ENCODE measurements at regions not wholly inside any gene's neighbourhood (a gene's known extent, or its start where the extent isn't known, plus 50 kb on each side); places are given as distances from the start of the nearest gene placed in this dataset.

DNA sequence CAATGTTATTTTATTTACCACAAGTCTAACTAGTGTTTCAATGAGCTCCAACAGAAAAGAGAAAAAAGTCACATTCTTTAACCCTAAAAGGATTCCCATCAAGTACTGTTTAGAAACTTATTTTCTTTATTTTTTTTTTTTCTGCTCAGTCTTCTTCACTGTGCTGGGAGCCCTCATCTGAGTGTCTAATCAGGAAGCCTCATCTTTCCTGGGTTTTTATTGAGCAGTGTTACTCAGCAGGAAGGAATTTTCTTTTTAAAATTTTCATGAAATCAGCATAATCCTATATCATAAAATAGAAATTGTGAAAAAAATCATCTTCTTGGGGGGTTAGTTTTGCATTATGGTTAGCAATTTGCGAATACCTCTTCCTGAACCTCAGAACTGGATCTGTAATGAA lies 453.8 kb downstream of the CDH2 start:
- no peaks in the 10 kb centered on the region for H3K9me3 ChIP-seq
- no peak for DNase-seq
- intact Hi-C loops (cut with DNase I; ENCODE audit: low total_unique reads), result no loop called here
- H3K4me1 ChIP-seq, result no peaks in the 10 kb centered on the region
- no peaks in the 10 kb centered on the region for H3K36me3 ChIP-seq
- no peaks in the 10 kb centered on the region for H3K27me3 ChIP-seq
- 63 to 64% methylated on average over 1 of the region's 1 CpG for WGBS, 2 donors (ENCODE audit: low coverage in 1 of 2)
- H3K4me3 ChIP-seq, result no peak overlapping the region
- in situ Hi-C loops (cut with MboI; ENCODE audit: low pct_ligation_motif_present in 1 of 4, low pct_unique_long_range_greater_than_20kb in 1 of 4, low sequenced_read_pairs in 3 of 4), result no loop called here
- H3K27ac ChIP-seq, result no peak overlapping the region
- TF ChIP-seq, protein P1, sequence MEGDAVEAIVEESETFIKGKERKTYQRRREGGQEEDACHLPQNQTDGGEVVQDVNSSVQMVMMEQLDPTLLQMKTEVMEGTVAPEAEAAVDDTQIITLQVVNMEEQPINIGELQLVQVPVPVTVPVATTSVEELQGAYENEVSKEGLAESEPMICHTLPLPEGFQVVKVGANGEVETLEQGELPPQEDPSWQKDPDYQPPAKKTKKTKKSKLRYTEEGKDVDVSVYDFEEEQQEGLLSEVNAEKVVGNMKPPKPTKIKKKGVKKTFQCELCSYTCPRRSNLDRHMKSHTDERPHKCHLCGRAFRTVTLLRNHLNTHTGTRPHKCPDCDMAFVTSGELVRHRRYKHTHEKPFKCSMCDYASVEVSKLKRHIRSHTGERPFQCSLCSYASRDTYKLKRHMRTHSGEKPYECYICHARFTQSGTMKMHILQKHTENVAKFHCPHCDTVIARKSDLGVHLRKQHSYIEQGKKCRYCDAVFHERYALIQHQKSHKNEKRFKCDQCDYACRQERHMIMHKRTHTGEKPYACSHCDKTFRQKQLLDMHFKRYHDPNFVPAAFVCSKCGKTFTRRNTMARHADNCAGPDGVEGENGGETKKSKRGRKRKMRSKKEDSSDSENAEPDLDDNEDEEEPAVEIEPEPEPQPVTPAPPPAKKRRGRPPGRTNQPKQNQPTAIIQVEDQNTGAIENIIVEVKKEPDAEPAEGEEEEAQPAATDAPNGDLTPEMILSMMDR (IDR thresholded peaks at IDR 0.05), result no peak
- TF ChIP-seq EP300 (IDR thresholded peaks at IDR 0.05; ENCODE audit: low read depth), result no peak
- TF ChIP-seq POLR2AphosphoS5 (IDR thresholded peaks at IDR 0.05), result no peak
- TF ChIP-seq POLR2A (IDR thresholded peaks at IDR 0.05), result no peak

DNA sequence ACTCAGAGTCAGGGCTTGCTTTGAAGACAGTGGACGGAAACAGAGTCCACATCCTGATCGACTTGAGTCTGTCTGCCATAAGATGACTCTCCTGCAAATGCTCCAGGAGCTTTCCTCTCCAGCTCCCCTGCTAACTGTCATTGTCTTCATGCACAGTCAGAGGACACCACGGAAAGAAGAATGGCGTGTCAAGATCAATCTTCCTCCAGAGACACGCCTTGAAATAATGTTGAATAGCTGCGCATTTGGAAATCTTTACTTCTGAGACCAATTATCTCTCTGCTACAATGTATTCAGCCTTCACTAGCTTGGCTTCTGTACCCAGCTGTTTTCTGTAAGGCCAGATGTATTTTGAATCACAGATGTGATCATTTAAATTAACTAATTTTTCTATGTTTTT lies 457.2 kb downstream of the CDH2 start:
- H3K9me3 ChIP-seq, result no peaks in the 10 kb centered on the region
- H3K27me3 ChIP-seq, result no peaks in the 10 kb centered on the region
- no peak for DNase-seq
- H3K27ac ChIP-seq, result no peak overlapping the region
- TF ChIP-seq POLR2A (IDR thresholded peaks at IDR 0.05) (no peak), POLR2AphosphoS5 (IDR thresholded peaks at IDR 0.05) (no peak), EP300 (IDR thresholded peaks at IDR 0.05; ENCODE audit: low read depth) (no peak)
- TF ChIP-seq, protein P1 (IDR thresholded peaks at IDR 0.05), result no peak
- no peak overlapping the region for H3K4me3 ChIP-seq
- in situ Hi-C loops (cut with MboI; ENCODE audit: low pct_ligation_motif_present in 1 of 4, low pct_unique_long_range_greater_than_20kb in 1 of 4, low sequenced_read_pairs in 3 of 4) (no loop called here), intact Hi-C loops (cut with DNase I; ENCODE audit: low total_unique reads) (no loop called here)
- WGBS, 2 donors (ENCODE audit: low coverage in 1 of 2), result 75 to 77% methylated on average over 5 to 6 of the region's 6 CpGs
- H3K4me1 ChIP-seq, result no peaks in the 10 kb centered on the region
- no peaks in the 10 kb centered on the region for H3K36me3 ChIP-seq

DNA sequence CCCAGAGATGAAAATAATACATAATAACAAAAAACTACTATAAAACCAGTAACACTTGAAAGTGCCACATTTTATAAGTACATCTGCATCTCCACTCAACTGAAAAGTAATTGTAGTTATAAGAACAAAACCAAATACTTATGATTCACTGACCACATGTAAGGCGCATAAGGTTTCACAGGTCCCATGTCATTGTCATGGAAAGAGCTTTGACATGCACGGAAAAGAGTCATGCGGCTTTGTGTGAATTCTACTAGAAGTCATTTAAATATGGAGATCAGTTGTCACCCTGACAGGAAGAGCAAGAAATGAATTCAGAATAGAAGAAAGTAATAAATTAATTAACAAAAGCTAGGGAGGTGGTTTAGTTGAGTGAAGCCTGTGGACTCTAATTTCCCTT lies 459.1 kb downstream of the CDH2 start:
- no peak for DNase-seq
- in situ Hi-C loops (cut with MboI; ENCODE audit: low pct_ligation_motif_present in 1 of 4, low pct_unique_long_range_greater_than_20kb in 1 of 4, low sequenced_read_pairs in 3 of 4) (no loop called here), intact Hi-C loops (cut with DNase I; ENCODE audit: low total_unique reads) (no loop called here)
- no peaks in the 10 kb centered on the region for H3K27me3 ChIP-seq
- no peak overlapping the region for H3K27ac ChIP-seq
- no peak for TF ChIP-seq POLR2A (IDR thresholded peaks at IDR 0.05)
- TF ChIP-seq, protein P1 (IDR thresholded peaks at IDR 0.05), result no peak
- no peak for TF ChIP-seq EP300 (IDR thresholded peaks at IDR 0.05; ENCODE audit: low read depth)
- no peak for TF ChIP-seq POLR2AphosphoS5 (IDR thresholded peaks at IDR 0.05)
- no peaks in the 10 kb centered on the region for H3K9me3 ChIP-seq
- H3K4me3 ChIP-seq, result no peak overlapping the region
- H3K36me3 ChIP-seq, result no peaks in the 10 kb centered on the region
- no peaks in the 10 kb centered on the region for H3K4me1 ChIP-seq
- 93 to 97% methylated on average over 3 of the region's 3 CpGs for WGBS, 2 donors (ENCODE audit: low coverage in 1 of 2)

DNA sequence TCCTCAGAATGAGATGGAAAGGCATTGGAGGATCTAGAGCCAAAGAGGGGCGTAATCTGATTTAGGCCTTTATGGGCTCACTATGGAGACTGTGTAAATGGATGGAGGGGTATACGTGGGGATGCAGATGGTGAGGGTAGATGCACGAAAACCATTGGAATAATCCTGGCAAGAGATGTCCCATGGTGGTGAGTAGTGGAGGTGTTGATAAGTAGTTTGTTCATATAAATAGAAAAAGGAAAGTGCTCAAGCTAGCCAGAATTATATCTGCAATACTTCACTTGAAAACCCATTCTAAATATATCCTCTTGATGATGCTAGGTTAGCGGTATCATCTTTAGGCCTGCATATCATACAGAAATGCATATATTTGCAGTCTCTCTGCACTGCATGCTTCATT lies 459.7 kb downstream of the CDH2 start:
- H3K36me3 ChIP-seq, result no peaks in the 10 kb centered on the region
- no peak for DNase-seq
- TF ChIP-seq POLR2A (IDR thresholded peaks at IDR 0.05) (no peak), POLR2AphosphoS5 (IDR thresholded peaks at IDR 0.05) (no peak), EP300 (IDR thresholded peaks at IDR 0.05; ENCODE audit: low read depth) (no peak)
- TF ChIP-seq, protein P1 (IDR thresholded peaks at IDR 0.05), result no peak
- in situ Hi-C loops (cut with MboI; ENCODE audit: low pct_ligation_motif_present in 1 of 4, low pct_unique_long_range_greater_than_20kb in 1 of 4, low sequenced_read_pairs in 3 of 4), result no loop called here
- intact Hi-C loops (cut with DNase I; ENCODE audit: low total_unique reads), result no loop called here
- H3K27me3 ChIP-seq, result no peaks in the 10 kb centered on the region
- no peak overlapping the region for H3K4me3 ChIP-seq
- H3K4me1 ChIP-seq, result no peaks in the 10 kb centered on the region
- H3K27ac ChIP-seq, result no peak overlapping the region
- H3K9me3 ChIP-seq, result no peaks in the 10 kb centered on the region
- WGBS, 2 donors (ENCODE audit: low coverage in 1 of 2), result 83 to 89% methylated on average over 4 of the region's 4 CpGs
